ENCODE measurements at regions not wholly inside any gene's neighbourhood (a gene's known extent, or its start where the extent isn't known, plus 50 kb on each side); places are given as distances from the start of the nearest gene placed in this dataset.

- no peak for TF ChIP-seq RCOR1 (conservative IDR thresholded peaks at IDR 0.05; ENCODE audit: low read depth, low read length)
- no peak for TF ChIP-seq FOS (IDR thresholded peaks at IDR 0.05; ENCODE audit: borderline replicate concordance, extremely low read depth, insufficient read length)
- no peak for TF ChIP-seq POLR2A (IDR thresholded peaks at IDR 0.05; ENCODE audit: low read depth, low read length)
- no peak for TF ChIP-seq NBN (IDR thresholded peaks at IDR 0.05)
- no peak for TF ChIP-seq ESRRA (IDR thresholded peaks at IDR 0.05; ENCODE audit: low read length)
- TF ChIP-seq NFIC (IDR thresholded peaks at IDR 0.05; ENCODE audit: low read depth, low read length) = no peak
Measured at GRCh38 chr6:56741472-56741871, 98.8 kb upstream of the DST start.
